Neural cell (in vitro differentiated cells): ENCODE measurements at regions not wholly inside any gene's neighbourhood (a gene's known extent, or its start where the extent isn't known, plus 50 kb on each side); places are given as distances from the start of the nearest gene placed in this dataset.

Source experiments
- H2AFZ ChIP-seq: fragments of 200-600, 300-800 bp; sonication (generic), shearing (Covaris generic); 2 replicates; pipeline ENCODE4 v1.6.0; 2014; ENCODE audit warnings: low read depth, mild to moderate bottlenecking, antibody characterized with exemption, low read length, moderate library complexity
- H3F3A ChIP-seq: fragments of 200-600 bp; shearing (Covaris generic); 2 replicates; pipeline ENCODE4 v1.6.1; 2016; ENCODE audit warnings: mild to moderate bottlenecking, moderate library complexity, mixed read lengths, antibody characterized with exemption, low read length; ENCODE audit not compliant: insufficient read depth, poor library complexity, severe bottlenecking
- H3K27ac ChIP-seq: fragments of 200-600, 300-800 bp; sonication (generic), shearing (Covaris generic); 2 replicates; pipeline ENCODE4 v1.5.1; 2014; ENCODE audit warnings: mild to moderate bottlenecking, low read length, moderate library complexity
- H3K27me3 ChIP-seq: fragments of 300-800, 200-600 bp; sonication (generic), shearing (Covaris generic); 2 replicates; pipeline ENCODE4 v1.6.0; 2014; ENCODE audit warnings: mild to moderate bottlenecking, low read depth, low read length, moderate library complexity; ENCODE audit not compliant: insufficient read depth
- H3K36me3 ChIP-seq: fragments of 300-800, 200-600 bp; sonication (generic), shearing (Covaris generic); 2 replicates; pipeline ENCODE4 v1.5.1; 2014; ENCODE audit warnings: mild to moderate bottlenecking, antibody characterized with exemption, low read length, moderate library complexity; ENCODE audit not compliant: insufficient read depth
- H3K4me2 ChIP-seq: fragments of 300-800, 200-600 bp; sonication (generic), shearing (Covaris generic); 2 replicates; pipeline ENCODE4 v1.6.0; 2014; ENCODE audit warnings: mild to moderate bottlenecking, low read length
- H3K4me3 ChIP-seq: fragments of 300-800, 200-600 bp; sonication (generic), shearing (Covaris generic); 2 replicates; pipeline ENCODE4 v1.5.1; 2014; ENCODE audit warnings: mild to moderate bottlenecking, low read length, moderate library complexity
- H3K79me2 ChIP-seq: fragments of 200-600 bp; shearing (Covaris generic); replicated peaks from 2 replicates; pipeline ENCODE4 v1.6.0; 2014; ENCODE audit warnings: mild to moderate bottlenecking, low read length, moderate library complexity; ENCODE audit not compliant: insufficient read depth
- H3K9ac ChIP-seq: fragments of 300-800, 200-600 bp; sonication (generic), shearing (Covaris generic); 2 replicates; pipeline ENCODE4 v1.6.1; 2016; ENCODE audit warnings: mild to moderate bottlenecking, low read length, mixed read lengths
- H3K9me2 ChIP-seq: fragments of 200-600 bp; shearing (Covaris generic); 2 replicates; pipeline ENCODE4 v1.6.1; 2016; ENCODE audit warnings: mild to moderate bottlenecking, low read length, mixed read lengths; ENCODE audit not compliant: insufficient read depth
- H3K9me3 ChIP-seq: fragments of 200-600, 300-800 bp; sonication (generic), shearing (Covaris generic); 2 replicates; pipeline ENCODE4 v1.6.1; 2016; ENCODE audit warnings: mild to moderate bottlenecking, mixed run types, low read length, moderate library complexity, mixed read lengths
- H4K20me1 ChIP-seq: fragments of 200-600 bp; shearing (Covaris generic); 2 replicates; pipeline ENCODE4 v1.6.1; 2016; ENCODE audit warnings: mild to moderate bottlenecking, mixed run types; ENCODE audit not compliant: insufficient read depth
- CTCF ChIP-seq: fragments of 450-650 bp; IDR thresholded peaks from 2 replicates; pipeline ENCODE4 v1.5.1; 2014; ENCODE audit warnings: antibody characterized with exemption, mild to moderate bottlenecking, moderate library complexity; ENCODE audit not compliant: poor library complexity, severe bottlenecking
- EP300 ChIP-seq: fragments of 450-650 bp; conservative IDR thresholded peaks from 2 replicates; pipeline ENCODE4 v1.6.1; 2014; ENCODE audit warnings: antibody characterized with exemption, mild to moderate bottlenecking, moderate library complexity; ENCODE audit not compliant: poor library complexity, severe bottlenecking
- EZH2 ChIP-seq: fragments of 200-600, 300-800 bp; shearing (Covaris generic), sonication (generic); IDR thresholded peaks from 2 replicates; pipeline ENCODE4 v1.6.1; 2014; ENCODE audit warnings: antibody characterized with exemption, low read length, borderline replicate concordance, mild to moderate bottlenecking; ENCODE audit not compliant: insufficient read depth, poor library complexity, severe bottlenecking
- MXI1 ChIP-seq: fragments of 450-650 bp; conservative IDR thresholded peaks from 2 replicates; pipeline ENCODE4 v1.6.1; 2014; ENCODE audit warnings: antibody characterized with exemption, mild to moderate bottlenecking; ENCODE audit not compliant: poor library complexity, severe bottlenecking
- POLR2AphosphoS5 ChIP-seq: IDR thresholded peaks from 2 replicates; pipeline ENCODE4 v1.6.1; 2012
- RAD21 ChIP-seq: fragments of 450-650 bp; conservative IDR thresholded peaks from 2 replicates; pipeline ENCODE4 v1.6.1; 2014; ENCODE audit warnings: antibody characterized with exemption, mild to moderate bottlenecking, moderate library complexity
- REST ChIP-seq: IDR thresholded peaks from 2 replicates; pipeline ENCODE4 v1.6.1; 2012; ENCODE audit warnings: borderline replicate concordance
- SMC3 ChIP-seq: fragments of 450-650 bp; conservative IDR thresholded peaks from 2 replicates; pipeline ENCODE4 v1.6.1; 2014; ENCODE audit warnings: antibody characterized with exemption, mild to moderate bottlenecking, moderate library complexity; ENCODE audit not compliant: poor library complexity
- TAF1 ChIP-seq: IDR thresholded peaks from 2 replicates; pipeline ENCODE4 v1.6.1; 2012; ENCODE audit warnings: low read depth

- Histone ChIP-seq H3K9me3 (no peaks in the 10 kb centered on the region), H3F3A (no peaks in the 10 kb centered on the region), H3K79me2 (no peaks in the 10 kb centered on the region), H3K27me3 (no peaks in the 10 kb centered on the region), H2AFZ (no peak overlapping the region), H3K9ac (no peak overlapping the region), H3K36me3 (peaks cover 5% of the 10 kb centered on the region), H3K4me2 (no peak overlapping the region), H3K9me2 (no peaks in the 10 kb centered on the region), H4K20me1 (no peaks in the 10 kb centered on the region), H3K4me3 (no peak overlapping the region), H3K27ac (no peak overlapping the region)
- TF ChIP-seq POLR2AphosphoS5 (no peak), REST (no peak), MXI1 (no peak), EZH2 (no peak), CTCF (no peak), TAF1 (no peak), RAD21 (no peak), EP300 (no peak), SMC3 (no peak)
These were observed 144.7 kb upstream of the STK17B start for GRCh38 chr2:196316050-196316430.

GRCh38 chr2:196318517-196319377 is 147.4 kb upstream of the STK17B start:
- Histone ChIP-seq H3K9me3 (no peaks in the 10 kb centered on the region), H4K20me1 (no peaks in the 10 kb centered on the region), H3K4me2 (no peak overlapping the region), H3K36me3 (peaks cover 5% of the 10 kb centered on the region), H3F3A (no peaks in the 10 kb centered on the region), H2AFZ (no peak overlapping the region), H3K27ac (no peak overlapping the region), H3K27me3 (no peaks in the 10 kb centered on the region), H3K9ac (no peak overlapping the region), H3K4me3 (no peak overlapping the region), H3K79me2 (no peaks in the 10 kb centered on the region), H3K9me2 (no peaks in the 10 kb centered on the region)
- TF ChIP-seq POLR2AphosphoS5 (no peak), EZH2 (no peak), TAF1 (no peak), SMC3 (no peak), EP300 (no peak)
